GM12875 (cell line): ENCODE measurements at regions not wholly inside any gene's neighbourhood (a gene's known extent, or its start where the extent isn't known, plus 50 kb on each side); places are given as distances from the start of the nearest gene placed in this dataset.

Experiments
- H3K4me3 ChIP-seq: one replicate; pipeline ENCODE4 v1.5.1; 2011; ENCODE audit warnings: low read depth, low read length, control low read depth
- TF ChIP-seq, protein P1 (sequence below): IDR thresholded peaks from 2 replicates; pipeline ENCODE4 v1.5.1; 2011; ENCODE audit warnings: low read depth, mild to moderate bottlenecking, control low read depth, inconsistent platforms, low read length, moderate library complexity, borderline replicate concordance; ENCODE audit not compliant: insufficient read depth

- H3K4me3 ChIP-seq, result no peak overlapping the region
- TF ChIP-seq, protein P1, sequence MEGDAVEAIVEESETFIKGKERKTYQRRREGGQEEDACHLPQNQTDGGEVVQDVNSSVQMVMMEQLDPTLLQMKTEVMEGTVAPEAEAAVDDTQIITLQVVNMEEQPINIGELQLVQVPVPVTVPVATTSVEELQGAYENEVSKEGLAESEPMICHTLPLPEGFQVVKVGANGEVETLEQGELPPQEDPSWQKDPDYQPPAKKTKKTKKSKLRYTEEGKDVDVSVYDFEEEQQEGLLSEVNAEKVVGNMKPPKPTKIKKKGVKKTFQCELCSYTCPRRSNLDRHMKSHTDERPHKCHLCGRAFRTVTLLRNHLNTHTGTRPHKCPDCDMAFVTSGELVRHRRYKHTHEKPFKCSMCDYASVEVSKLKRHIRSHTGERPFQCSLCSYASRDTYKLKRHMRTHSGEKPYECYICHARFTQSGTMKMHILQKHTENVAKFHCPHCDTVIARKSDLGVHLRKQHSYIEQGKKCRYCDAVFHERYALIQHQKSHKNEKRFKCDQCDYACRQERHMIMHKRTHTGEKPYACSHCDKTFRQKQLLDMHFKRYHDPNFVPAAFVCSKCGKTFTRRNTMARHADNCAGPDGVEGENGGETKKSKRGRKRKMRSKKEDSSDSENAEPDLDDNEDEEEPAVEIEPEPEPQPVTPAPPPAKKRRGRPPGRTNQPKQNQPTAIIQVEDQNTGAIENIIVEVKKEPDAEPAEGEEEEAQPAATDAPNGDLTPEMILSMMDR, result no peak
Measured at GRCh38 chr3:194995922-194996321, 275.0 kb downstream of the XXYLT1 start.

- TF ChIP-seq, protein P1, result no peak
- H3K4me3 ChIP-seq, result no peak overlapping the region
Measured at GRCh38 chr3:194996746-194997145, 274.2 kb downstream of the XXYLT1 start.

GRCh38 chr3:194998417-194998816 is 272.5 kb downstream of the XXYLT1 start:
- TF ChIP-seq, protein P1, result no peak
- no peak overlapping the region for H3K4me3 ChIP-seq

DNA sequence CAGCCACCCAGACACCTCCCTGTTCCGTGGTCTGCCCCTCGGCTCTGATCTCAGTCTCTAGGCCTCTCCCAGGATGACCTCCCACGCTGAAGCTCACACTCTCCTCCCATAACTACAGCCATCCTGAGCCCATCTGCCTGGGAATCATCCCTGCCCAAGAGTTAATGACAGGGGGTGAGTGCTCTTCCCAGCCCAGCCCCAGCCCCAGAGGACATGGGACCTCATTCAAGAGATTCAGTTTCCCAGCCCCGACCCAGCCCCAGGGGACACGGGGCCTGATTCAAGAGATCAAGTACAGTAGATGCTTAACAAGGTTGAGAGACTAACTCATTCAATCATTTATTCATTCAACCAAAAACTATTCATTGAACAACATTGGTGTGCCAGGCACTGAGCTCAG is 272.0 kb downstream of the XXYLT1 start:
- TF ChIP-seq, protein P1, result no peak
- H3K4me3 ChIP-seq, result no peak overlapping the region

- TF ChIP-seq, protein P1, result no peak
- H3K4me3 ChIP-seq, result no peak overlapping the region
Measured at GRCh38 chr3:194999491-194999890, 271.5 kb downstream of the XXYLT1 start.

GRCh38 chr3:195001261-195001660 is 269.7 kb downstream of the XXYLT1 start:
- H3K4me3 ChIP-seq, result no peak overlapping the region
- TF ChIP-seq, protein P1, result no peak

DNA sequence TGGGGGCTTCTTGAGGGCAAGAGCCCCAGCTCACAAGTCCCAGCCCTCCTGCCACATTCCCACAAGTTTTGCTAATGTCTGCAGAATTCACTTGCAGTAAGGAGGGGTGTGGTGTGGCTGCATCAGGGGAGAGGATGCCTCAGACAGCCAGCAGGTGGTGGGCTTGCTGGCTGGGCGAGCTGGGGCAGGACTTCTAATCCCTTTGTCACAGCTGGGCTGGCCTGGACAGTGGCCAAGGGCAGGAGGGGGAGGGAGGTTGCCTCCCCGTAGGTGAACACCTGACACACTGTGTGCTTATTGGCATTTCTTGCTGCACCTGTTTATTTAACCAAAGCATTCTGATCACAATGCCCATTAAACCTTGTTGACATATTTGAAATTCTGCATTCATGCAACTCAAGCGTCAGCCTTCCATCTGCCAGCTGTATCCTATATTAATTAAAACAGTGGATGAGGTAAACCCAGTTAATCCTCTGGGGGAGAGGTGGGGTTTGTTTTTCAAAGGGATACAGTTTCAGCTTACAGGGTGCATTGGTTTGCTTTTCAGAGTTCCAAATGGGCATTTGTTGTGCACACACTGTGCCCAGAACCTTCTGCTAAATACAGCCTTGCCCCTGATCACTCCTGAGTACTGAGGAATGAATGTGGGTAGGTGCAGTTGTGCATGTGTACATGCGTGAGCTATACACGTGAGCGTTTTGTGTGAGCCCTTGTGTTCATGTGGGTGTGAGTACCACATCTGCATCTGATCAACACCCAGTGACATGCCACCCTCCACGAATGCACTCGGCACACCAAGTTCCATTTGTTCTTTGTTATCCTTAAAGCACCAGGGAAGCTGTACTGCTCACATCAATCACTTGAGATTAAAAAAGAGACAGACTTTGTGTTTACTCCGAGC is 268.7 kb downstream of the XXYLT1 start:
- TF ChIP-seq, protein P1, result peak; percentile 82
- no peak overlapping the region for H3K4me3 ChIP-seq
